ENCODE measurements at regions not wholly inside any gene's neighbourhood (a gene's known extent, or its start where the extent isn't known, plus 50 kb on each side); places are given as distances from the start of the nearest gene placed in this dataset.

DNA sequence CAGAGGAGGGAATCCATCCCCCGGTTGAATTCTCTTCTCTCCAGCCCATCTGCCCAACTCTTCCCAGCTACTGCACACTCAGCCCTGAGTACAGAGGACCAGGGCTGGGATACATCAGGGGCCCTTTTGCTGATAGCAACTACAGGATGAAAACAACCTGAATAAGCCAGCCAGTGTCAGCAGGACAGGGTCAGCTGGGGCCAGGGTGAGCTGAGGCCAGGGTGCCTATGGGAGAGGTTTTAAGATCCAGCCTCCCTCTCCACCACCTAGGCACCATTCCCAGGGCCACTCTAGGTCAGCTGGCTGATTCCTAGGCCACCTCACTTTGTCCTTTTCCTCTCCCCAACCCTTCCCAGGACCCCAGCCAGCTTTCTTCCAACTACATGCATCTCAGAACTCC is 83.8 kb downstream of the MRPL46 start:
- TF ChIP-seq, protein P1, sequence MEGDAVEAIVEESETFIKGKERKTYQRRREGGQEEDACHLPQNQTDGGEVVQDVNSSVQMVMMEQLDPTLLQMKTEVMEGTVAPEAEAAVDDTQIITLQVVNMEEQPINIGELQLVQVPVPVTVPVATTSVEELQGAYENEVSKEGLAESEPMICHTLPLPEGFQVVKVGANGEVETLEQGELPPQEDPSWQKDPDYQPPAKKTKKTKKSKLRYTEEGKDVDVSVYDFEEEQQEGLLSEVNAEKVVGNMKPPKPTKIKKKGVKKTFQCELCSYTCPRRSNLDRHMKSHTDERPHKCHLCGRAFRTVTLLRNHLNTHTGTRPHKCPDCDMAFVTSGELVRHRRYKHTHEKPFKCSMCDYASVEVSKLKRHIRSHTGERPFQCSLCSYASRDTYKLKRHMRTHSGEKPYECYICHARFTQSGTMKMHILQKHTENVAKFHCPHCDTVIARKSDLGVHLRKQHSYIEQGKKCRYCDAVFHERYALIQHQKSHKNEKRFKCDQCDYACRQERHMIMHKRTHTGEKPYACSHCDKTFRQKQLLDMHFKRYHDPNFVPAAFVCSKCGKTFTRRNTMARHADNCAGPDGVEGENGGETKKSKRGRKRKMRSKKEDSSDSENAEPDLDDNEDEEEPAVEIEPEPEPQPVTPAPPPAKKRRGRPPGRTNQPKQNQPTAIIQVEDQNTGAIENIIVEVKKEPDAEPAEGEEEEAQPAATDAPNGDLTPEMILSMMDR (IDR thresholded peaks at IDR 0.05; ENCODE audit: insufficient read depth, low read depth, low read length, missing control alignments): no peak
- H3K4me3 ChIP-seq (ENCODE audit: low read depth, low read length): no peak overlapping the region
- no peak for DNase-seq (ENCODE audit: low read depth)

DNA sequence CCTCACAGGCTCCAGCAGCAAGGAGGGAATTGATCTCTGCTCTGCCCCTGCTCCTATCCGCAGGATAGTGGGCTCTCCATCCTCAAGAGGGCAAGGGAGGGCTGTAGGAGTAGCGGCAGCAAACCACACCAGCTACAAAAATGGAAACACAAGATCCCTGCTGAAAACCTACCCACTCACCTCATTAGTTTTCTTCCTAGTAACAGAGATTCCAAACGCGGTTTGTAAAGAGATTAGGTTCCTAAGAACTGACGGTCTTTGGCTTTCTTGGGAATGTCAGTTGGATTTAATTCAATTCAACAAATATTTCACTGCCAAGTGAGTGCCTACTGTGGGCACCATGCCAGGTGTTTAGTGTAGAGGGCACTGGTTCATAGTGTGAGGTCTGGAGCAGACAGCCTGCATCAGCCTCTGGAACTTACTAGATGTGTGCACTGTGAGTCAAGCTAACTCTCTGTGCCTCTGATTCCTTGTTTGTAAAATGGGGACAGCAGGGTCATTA is 84.7 kb downstream of the MRPL46 start:
- H3K4me3 ChIP-seq (ENCODE audit: low read depth, low read length): no peak overlapping the region
- no peak for DNase-seq (ENCODE audit: low read depth)
- TF ChIP-seq, protein P1 (IDR thresholded peaks at IDR 0.05; ENCODE audit: insufficient read depth, low read depth, low read length, missing control alignments): no peak

DNA sequence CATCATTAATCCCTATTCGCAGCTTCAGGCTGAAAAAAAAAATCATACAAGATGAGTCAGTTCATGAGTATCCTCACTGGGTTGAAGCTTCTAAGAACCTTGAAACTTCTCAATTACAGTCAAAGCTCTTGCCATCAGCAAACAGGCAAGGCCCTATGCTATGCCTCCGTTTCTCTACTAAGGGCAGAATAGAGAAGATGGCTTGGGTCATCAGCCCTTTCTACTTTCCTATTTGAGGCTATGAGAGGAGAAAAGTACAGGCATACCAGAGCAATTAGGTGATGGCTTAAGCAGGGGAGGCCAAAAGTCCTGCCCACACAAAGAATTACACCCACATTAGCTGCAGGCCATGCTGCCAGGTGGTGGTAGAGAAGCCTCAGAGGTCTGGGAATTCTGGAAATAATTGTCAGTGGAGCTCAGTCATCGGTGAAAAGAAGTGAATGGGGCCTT is 89.0 kb downstream of the MRPL46 start:
- TF ChIP-seq, protein P1 (IDR thresholded peaks at IDR 0.05; ENCODE audit: insufficient read depth, low read depth, low read length, missing control alignments): no peak
- no peak for DNase-seq (ENCODE audit: low read depth)
- no peak overlapping the region for H3K4me3 ChIP-seq (ENCODE audit: low read depth, low read length)

DNA sequence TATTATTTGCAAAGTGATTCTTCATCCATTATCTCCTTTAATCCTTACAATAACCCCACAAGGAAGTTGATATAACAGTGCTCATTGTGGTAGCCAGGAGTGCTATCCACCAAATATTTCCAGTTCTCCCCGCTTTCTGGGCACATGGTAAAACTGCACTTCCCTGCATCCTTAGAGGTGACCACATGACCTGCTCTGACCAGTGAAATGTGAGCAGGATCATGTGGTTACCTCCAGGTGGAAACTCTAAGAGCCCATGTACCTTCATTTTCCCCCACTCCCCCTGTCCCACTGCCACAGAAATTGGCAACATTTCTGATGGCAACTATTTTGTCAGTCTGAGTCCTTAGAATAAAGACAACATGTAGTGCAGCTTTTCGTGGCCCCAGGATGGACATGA is 89.7 kb downstream of the MRPL46 start:
- no peak overlapping the region for H3K4me3 ChIP-seq (ENCODE audit: low read depth, low read length)
- TF ChIP-seq, protein P1 (IDR thresholded peaks at IDR 0.05; ENCODE audit: insufficient read depth, low read depth, low read length, missing control alignments): no peak
- DNase-seq (ENCODE audit: low read depth): no peak

DNA sequence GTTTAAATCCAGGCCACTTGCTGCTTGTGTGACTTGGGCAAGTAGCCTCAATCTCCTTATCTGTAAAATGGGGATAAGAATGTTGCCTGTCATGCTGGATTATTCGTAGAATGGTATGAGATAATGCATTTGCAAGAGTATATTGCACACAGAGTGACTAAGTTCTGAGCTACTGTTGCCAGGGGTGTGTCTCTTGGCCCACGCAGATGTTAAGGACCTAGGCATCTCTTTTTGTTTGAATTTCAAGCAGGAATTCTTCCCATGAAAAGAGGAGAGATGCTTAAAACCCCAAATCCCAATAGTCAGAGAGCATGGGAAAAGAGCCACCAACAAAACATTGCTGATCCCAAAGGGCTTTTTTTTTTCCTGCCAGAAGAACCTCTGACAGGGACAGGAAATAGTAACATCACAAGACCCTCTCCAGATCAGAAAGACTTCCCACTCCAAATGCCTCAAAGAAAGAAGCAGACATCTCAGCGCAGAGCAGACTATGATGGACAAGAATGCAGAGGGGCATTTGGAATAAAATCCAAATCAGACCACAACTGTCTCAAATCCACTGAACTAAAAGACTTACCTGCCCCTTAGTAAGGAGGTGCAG is 90.5 kb downstream of the MRPL46 start:
- DNase-seq (ENCODE audit: low read depth): no peak
- no peak overlapping the region for H3K4me3 ChIP-seq (ENCODE audit: low read depth, low read length)
- TF ChIP-seq, protein P1 (IDR thresholded peaks at IDR 0.05; ENCODE audit: insufficient read depth, low read depth, low read length, missing control alignments): no peak

DNA sequence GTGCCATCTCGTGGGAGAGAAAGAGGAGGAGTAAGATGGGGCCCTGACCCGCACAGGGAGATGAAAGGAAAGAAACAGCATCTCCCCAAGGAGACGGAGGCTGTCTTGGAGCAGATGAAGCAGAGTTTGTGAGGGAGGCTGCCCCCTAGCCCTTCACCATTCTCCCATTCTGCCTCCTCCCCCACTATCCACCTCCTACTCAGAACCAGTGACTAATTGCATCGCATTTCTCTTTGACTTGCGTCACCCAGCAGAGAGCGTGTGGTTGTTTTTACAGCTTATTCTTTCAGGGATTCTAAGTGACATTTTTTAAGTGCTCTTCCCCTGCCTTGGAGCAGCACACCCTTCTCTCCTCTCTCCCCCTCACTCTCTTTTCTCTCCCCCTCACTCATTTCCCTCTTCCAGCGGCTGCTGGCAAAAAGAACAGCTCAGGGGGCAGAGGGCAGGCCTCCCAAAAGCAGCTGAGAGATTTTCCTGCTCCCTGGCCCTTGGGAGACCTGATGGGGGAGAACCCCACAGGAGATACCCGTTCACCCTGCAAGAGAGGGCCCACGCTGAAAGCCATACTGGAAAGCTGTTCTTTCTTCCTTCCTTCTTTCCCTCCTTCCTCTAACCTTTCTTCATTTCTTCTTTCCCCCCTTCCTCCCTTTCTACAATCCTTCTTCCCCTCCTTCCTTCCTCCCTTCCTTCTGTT is 91.8 kb downstream of the MRPL46 start:
- no peak for DNase-seq (ENCODE audit: low read depth)
- H3K4me3 ChIP-seq (ENCODE audit: low read depth, low read length): no peak overlapping the region
- TF ChIP-seq, protein P1 (IDR thresholded peaks at IDR 0.05; ENCODE audit: insufficient read depth, low read depth, low read length, missing control alignments): no peak

Data from GM12865 (cell line).